C4-2B (cell line): ENCODE measurements at regions not wholly inside any gene's neighbourhood (a gene's known extent, or its start where the extent isn't known, plus 50 kb on each side); places are given as distances from the start of the nearest gene placed in this dataset.

Source experiments
- ZFX ChIP-seq: fragments of 450-650 bp; IDR thresholded peaks from 2 replicates; pipeline ENCODE4 v1.6.1; 2017
- TF ChIP-seq, protein P1 (sequence below): fragments of 450-650 bp; conservative IDR thresholded peaks from 2 replicates; pipeline ENCODE4 v1.5.1; 2017; ENCODE audit warnings: mild to moderate bottlenecking

DNA sequence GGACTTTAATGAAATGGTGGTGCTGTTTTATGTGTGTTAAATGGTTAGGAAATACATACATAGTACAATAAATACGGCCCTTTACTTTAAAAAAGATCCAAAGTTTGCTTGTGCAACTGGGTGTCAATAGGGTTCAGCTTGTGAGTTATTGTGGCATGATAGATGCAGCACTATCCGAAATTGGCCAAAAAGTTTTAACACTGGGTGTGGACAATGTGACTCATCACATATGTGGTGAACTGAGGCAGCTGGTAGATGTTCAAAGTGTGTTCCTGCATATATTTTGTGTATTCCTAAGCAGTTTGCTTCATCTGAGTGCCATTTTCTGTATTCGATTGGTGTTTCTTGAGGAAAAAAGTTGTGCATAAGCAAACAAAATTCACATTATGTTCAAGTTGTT, 473.1 kb downstream of the KIF20B start:
- TF ChIP-seq, protein P1, sequence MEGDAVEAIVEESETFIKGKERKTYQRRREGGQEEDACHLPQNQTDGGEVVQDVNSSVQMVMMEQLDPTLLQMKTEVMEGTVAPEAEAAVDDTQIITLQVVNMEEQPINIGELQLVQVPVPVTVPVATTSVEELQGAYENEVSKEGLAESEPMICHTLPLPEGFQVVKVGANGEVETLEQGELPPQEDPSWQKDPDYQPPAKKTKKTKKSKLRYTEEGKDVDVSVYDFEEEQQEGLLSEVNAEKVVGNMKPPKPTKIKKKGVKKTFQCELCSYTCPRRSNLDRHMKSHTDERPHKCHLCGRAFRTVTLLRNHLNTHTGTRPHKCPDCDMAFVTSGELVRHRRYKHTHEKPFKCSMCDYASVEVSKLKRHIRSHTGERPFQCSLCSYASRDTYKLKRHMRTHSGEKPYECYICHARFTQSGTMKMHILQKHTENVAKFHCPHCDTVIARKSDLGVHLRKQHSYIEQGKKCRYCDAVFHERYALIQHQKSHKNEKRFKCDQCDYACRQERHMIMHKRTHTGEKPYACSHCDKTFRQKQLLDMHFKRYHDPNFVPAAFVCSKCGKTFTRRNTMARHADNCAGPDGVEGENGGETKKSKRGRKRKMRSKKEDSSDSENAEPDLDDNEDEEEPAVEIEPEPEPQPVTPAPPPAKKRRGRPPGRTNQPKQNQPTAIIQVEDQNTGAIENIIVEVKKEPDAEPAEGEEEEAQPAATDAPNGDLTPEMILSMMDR: no peak
- TF ChIP-seq ZFX: no peak
